ENCODE measurements at regions not wholly inside any gene's neighbourhood (a gene's known extent, or its start where the extent isn't known, plus 50 kb on each side); places are given as distances from the start of the nearest gene placed in this dataset.
"Not testable (repeated sequence)": the region's sequence is repeated elsewhere in the genome, so short reads cannot be mapped to it uniquely, and the experiment has no call there.

GRCh38 chr2:47629501-47630460 is 59.0 kb upstream of the KCNK12 start:
- Histone ChIP-seq H2BK15ac (ENCODE audit: low read depth, poor library complexity, severe bottlenecking) (no peak overlapping the region), H3K4me1 (ENCODE audit: control insufficient read depth, insufficient read depth, low read depth, low read length) (peaks cover 15% of the 10 kb centered on the region), H4K91ac (ENCODE audit: low read length) (no peak overlapping the region), H3K9ac (ENCODE audit: low read length) (no peak overlapping the region), H3K27ac (ENCODE audit: low read length, poor library complexity, severe bottlenecking) (no peak overlapping the region), H4K8ac (ENCODE audit: low read length) (no peak overlapping the region), H3K79me1 (replicated peaks; ENCODE audit: low read length, poor library complexity, severe bottlenecking) (no peaks in the 10 kb centered on the region), H3K23ac (ENCODE audit: low read length in 2 of 2) (no peak overlapping the region), H2AFZ (ENCODE audit: low read depth, low read length) (no peak overlapping the region), H2BK12ac (ENCODE audit: low read length in 2 of 2) (no peak overlapping the region), H3K4me3 (ENCODE audit: insufficient read depth in 1 of 2, low read depth in 1 of 2, low read length in 2 of 2) (no peak overlapping the region), H2BK5ac (ENCODE audit: low read depth, low read length, poor library complexity, severe bottlenecking) (no peak overlapping the region), H3K36me3 (ENCODE audit: control insufficient read depth in 1 of 2, insufficient read depth in 2 of 2, low read depth in 1 of 2, low read length in 2 of 2) (no peaks in the 10 kb centered on the region), H3K4me2 (ENCODE audit: low read length, poor library complexity, severe bottlenecking) (no peak overlapping the region), H2BK120ac (ENCODE audit: low read depth, low read length) (no peak overlapping the region), H3K18ac (ENCODE audit: low read depth in 1 of 2, low read length in 2 of 2) (no peak overlapping the region), H2AK5ac (ENCODE audit: low read length, severe bottlenecking) (no peak overlapping the region), H3K27me3 (ENCODE audit: control insufficient read depth in 1 of 2, insufficient read depth in 1 of 2, low read length in 2 of 2) (peaks cover 0 to 5% of the 10 kb centered on the region in 2 experiments), H3K4ac (ENCODE audit: low read depth in 1 of 2, low read length in 2 of 2) (no peak overlapping the region), H3K14ac (ENCODE audit: low read length in 2 of 2) (peak overlapping the region in 1 of 2 experiments; percentile 68), H3K9me3 (ENCODE audit: control insufficient read depth, low read length) (no peaks in the 10 kb centered on the region)
- no peak for DNase-seq
- 81% methylated on average over 7 of the region's 7 CpGs for WGBS

GRCh38 chr2:47628904-47629303 is 58.1 kb upstream of the KCNK12 start:
- Histone ChIP-seq H3K9ac (ENCODE audit: low read length) (no peak overlapping the region), H2BK15ac (ENCODE audit: low read depth, poor library complexity, severe bottlenecking) (no peak overlapping the region), H2AK5ac (ENCODE audit: low read length, severe bottlenecking) (no peak overlapping the region), H3K4me2 (ENCODE audit: low read length, poor library complexity, severe bottlenecking) (no peak overlapping the region), H2AFZ (ENCODE audit: low read depth, low read length) (no peak overlapping the region), H3K9me3 (ENCODE audit: control insufficient read depth, low read length) (no peaks in the 10 kb centered on the region), H3K79me1 (replicated peaks; ENCODE audit: low read length, poor library complexity, severe bottlenecking) (no peaks in the 10 kb centered on the region), H4K91ac (ENCODE audit: low read length) (no peak overlapping the region), H4K8ac (ENCODE audit: low read length) (no peak overlapping the region), H3K23ac (ENCODE audit: low read length in 2 of 2) (no peak overlapping the region), H3K18ac (ENCODE audit: low read depth in 1 of 2, low read length in 2 of 2) (no peak overlapping the region), H3K27ac (ENCODE audit: low read length, poor library complexity, severe bottlenecking) (no peak overlapping the region), H3K36me3 (ENCODE audit: control insufficient read depth in 1 of 2, insufficient read depth in 2 of 2, low read depth in 1 of 2, low read length in 2 of 2) (no peaks in the 10 kb centered on the region), H2BK120ac (ENCODE audit: low read depth, low read length) (no peak overlapping the region), H2BK12ac (ENCODE audit: low read length in 2 of 2) (no peak overlapping the region), H3K14ac (ENCODE audit: low read length in 2 of 2) (no peak overlapping the region), H3K4ac (ENCODE audit: low read depth in 1 of 2, low read length in 2 of 2) (no peak overlapping the region), H3K27me3 (ENCODE audit: control insufficient read depth in 1 of 2, insufficient read depth in 1 of 2, low read length in 2 of 2) (peaks cover 0 to 5% of the 10 kb centered on the region in 2 experiments), H3K4me3 (ENCODE audit: insufficient read depth in 1 of 2, low read depth in 1 of 2, low read length in 2 of 2) (no peak overlapping the region), H3K4me1 (ENCODE audit: control insufficient read depth, insufficient read depth, low read depth, low read length) (peaks cover 15% of the 10 kb centered on the region), H2BK5ac (ENCODE audit: low read depth, low read length, poor library complexity, severe bottlenecking) (no peak overlapping the region)
- DNase-seq = no peak
- WGBS = 88% methylated on average over 2 of the region's 3 CpGs

- H3K18ac ChIP-seq (ENCODE audit: low read depth in 1 of 2, low read length in 2 of 2) = no peak overlapping the region
- 90% methylated on average over 4 of the region's 5 CpGs for WGBS
- no peak overlapping the region for H3K9ac ChIP-seq (ENCODE audit: low read length)
- H4K8ac ChIP-seq (ENCODE audit: low read length) = no peak overlapping the region
- H2AFZ ChIP-seq (ENCODE audit: low read depth, low read length) = no peak overlapping the region
- H3K36me3 ChIP-seq (ENCODE audit: control insufficient read depth in 1 of 2, insufficient read depth in 2 of 2, low read depth in 1 of 2, low read length in 2 of 2) = no peaks in the 10 kb centered on the region
- H2BK5ac ChIP-seq (ENCODE audit: low read depth, low read length, poor library complexity, severe bottlenecking) = no peak overlapping the region
- no peak overlapping the region for H4K91ac ChIP-seq (ENCODE audit: low read length)
- H3K27me3 ChIP-seq (ENCODE audit: control insufficient read depth in 1 of 2, insufficient read depth in 1 of 2, low read length in 2 of 2) = peaks cover 0 to 5% of the 10 kb centered on the region in 2 experiments
- H3K79me1 ChIP-seq (replicated peaks; ENCODE audit: low read length, poor library complexity, severe bottlenecking) = no peaks in the 10 kb centered on the region
- no peak overlapping the region for H3K4me3 ChIP-seq (ENCODE audit: insufficient read depth in 1 of 2, low read depth in 1 of 2, low read length in 2 of 2)
- H3K23ac ChIP-seq (ENCODE audit: low read length in 2 of 2) = no peak overlapping the region
- H2BK120ac ChIP-seq (ENCODE audit: low read depth, low read length) = no peak overlapping the region
- no peak overlapping the region for H3K4me2 ChIP-seq (ENCODE audit: low read length, poor library complexity, severe bottlenecking)
- no peaks in the 10 kb centered on the region for H3K9me3 ChIP-seq (ENCODE audit: control insufficient read depth, low read length)
- peaks cover 7% of the 10 kb centered on the region for H3K4me1 ChIP-seq (ENCODE audit: control insufficient read depth, insufficient read depth, low read depth, low read length)
- no peak for DNase-seq
- no peak overlapping the region for H2AK5ac ChIP-seq (ENCODE audit: low read length, severe bottlenecking)
- H2BK12ac ChIP-seq (ENCODE audit: low read length in 2 of 2) = no peak overlapping the region
- H3K4ac ChIP-seq (ENCODE audit: low read depth in 1 of 2, low read length in 2 of 2) = no peak overlapping the region
- no peak overlapping the region for H3K27ac ChIP-seq (ENCODE audit: low read length, poor library complexity, severe bottlenecking)
- no peak overlapping the region for H2BK15ac ChIP-seq (ENCODE audit: low read depth, poor library complexity, severe bottlenecking)
- H3K14ac ChIP-seq (ENCODE audit: low read length in 2 of 2) = no peak overlapping the region
Observed at GRCh38 chr2:47626664-47627063, 55.9 kb upstream of the KCNK12 start.

- not testable (repeated sequence) for H3K23ac ChIP-seq (ENCODE audit: low read length in 2 of 2); H2AFZ ChIP-seq (ENCODE audit: low read depth, low read length); H3K36me3 ChIP-seq (ENCODE audit: control insufficient read depth in 1 of 2, insufficient read depth in 2 of 2, low read depth in 1 of 2, low read length in 2 of 2); H3K4me3 ChIP-seq (ENCODE audit: insufficient read depth in 1 of 2, low read depth in 1 of 2, low read length in 2 of 2); H2BK120ac ChIP-seq (ENCODE audit: low read depth, low read length); H3K4me1 ChIP-seq (ENCODE audit: control insufficient read depth, insufficient read depth, low read depth, low read length); H3K9ac ChIP-seq (ENCODE audit: low read length); H3K14ac ChIP-seq (ENCODE audit: low read length in 2 of 2); H2BK15ac ChIP-seq (ENCODE audit: low read depth, poor library complexity, severe bottlenecking); H3K4ac ChIP-seq (ENCODE audit: low read depth in 1 of 2, low read length in 2 of 2); H3K4me2 ChIP-seq (ENCODE audit: low read length, poor library complexity, severe bottlenecking); H4K91ac ChIP-seq (ENCODE audit: low read length); H3K9me3 ChIP-seq (ENCODE audit: control insufficient read depth, low read length); H3K27ac ChIP-seq (ENCODE audit: low read length, poor library complexity, severe bottlenecking); H4K8ac ChIP-seq (ENCODE audit: low read length); H3K27me3 ChIP-seq (ENCODE audit: control insufficient read depth in 1 of 2, insufficient read depth in 1 of 2, low read length in 2 of 2); H2AK5ac ChIP-seq (ENCODE audit: low read length, severe bottlenecking); H3K79me1 ChIP-seq (replicated peaks; ENCODE audit: low read length, poor library complexity, severe bottlenecking); H2BK5ac ChIP-seq (ENCODE audit: low read depth, low read length, poor library complexity, severe bottlenecking); H3K18ac ChIP-seq (ENCODE audit: low read depth in 1 of 2, low read length in 2 of 2); DNase-seq; H2BK12ac ChIP-seq (ENCODE audit: low read length in 2 of 2)
- WGBS = no CpG with 5 or more reads among the region's 1 CpG
Observed at GRCh38 chr2:47623140-47623539, 52.4 kb upstream of the KCNK12 start.
